RCC 7860 (cell line): ENCODE measurements at regions not wholly inside any gene's neighbourhood (a gene's known extent, or its start where the extent isn't known, plus 50 kb on each side); places are given as distances from the start of the nearest gene placed in this dataset.

ENCODE experiments used
- DNase-seq: peaks from one replicate; pipeline ENCODE4 v3.0.0-alpha.2; 2015; ENCODE audit warnings: low spot score
- FAIRE-seq: peaks from 2 replicates; lab custom pipeline; 2012; peaks lifted over from hg19 to GRCh38; lab: Jason Lieb, UNC

DNA sequence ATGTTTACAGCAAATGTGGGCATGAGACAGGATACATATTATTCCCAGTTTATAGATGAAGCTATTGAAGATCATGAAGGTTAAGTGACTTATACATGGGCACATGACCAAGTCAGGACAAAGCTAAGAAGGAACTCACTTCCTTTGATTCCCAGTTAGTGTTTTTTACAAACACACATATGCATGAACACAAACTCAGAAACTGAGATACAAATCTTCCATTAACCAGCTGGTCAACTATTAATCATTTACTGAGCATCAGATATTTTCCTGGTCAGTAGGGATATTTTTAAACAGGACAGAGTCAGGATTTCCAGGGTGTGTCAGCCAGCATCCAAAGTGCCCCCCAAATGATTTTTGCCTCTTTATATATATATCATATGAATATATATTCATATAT lies 222.2 kb downstream of the OGFRL1 start:
- FAIRE-seq (no peak), DNase-seq (no peak)

GRCh38 chr6:71512256-71512655 lies 223.6 kb downstream of the OGFRL1 start:
- no peak for DNase-seq
- no peak for FAIRE-seq

GRCh38 chr6:71513036-71513435 lies 224.4 kb downstream of the OGFRL1 start:
- no peak for FAIRE-seq

DNA sequence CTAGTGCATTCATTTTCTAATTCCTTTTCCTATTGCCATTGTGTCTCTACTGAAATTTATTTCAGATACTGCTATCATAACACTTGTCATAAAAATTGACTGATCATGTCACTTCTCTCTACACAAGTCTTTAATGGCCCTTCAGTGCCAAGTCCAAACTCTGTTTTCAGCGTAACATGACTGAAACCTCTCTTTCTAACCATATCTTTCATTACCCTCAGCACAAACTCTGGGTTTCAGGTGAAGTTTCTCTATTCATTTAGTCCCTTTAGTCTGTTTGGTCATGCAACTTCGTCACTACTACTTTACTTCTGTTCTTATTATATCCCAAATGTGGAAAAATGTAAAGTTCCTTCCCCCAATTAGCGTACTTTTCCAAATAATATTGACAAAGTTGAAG lies 234.9 kb downstream of the OGFRL1 start:
- FAIRE-seq: no peak

More at GRCh38 chr6:71513036-71513435, 224.4 kb downstream of the OGFRL1 start:
- DNase-seq: no peak

DNA sequence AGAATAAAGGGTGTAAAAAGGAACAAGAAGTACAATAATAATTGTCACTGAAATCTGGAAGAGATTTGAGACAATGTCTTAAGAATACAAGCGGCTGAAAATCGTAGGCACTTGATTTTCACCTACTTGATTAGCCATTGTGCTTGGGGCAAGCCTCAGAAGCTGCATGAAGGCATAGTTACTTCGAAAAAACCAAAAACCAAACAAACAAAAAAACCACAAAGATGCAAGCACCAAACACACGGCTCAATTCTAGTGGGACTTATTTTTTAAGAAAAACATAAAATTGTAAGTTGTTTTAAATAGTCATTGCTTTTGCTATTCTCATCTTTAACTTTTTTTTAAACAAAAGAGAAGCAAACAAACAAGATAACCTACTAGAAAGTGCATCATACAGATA lies 235.6 kb downstream of the OGFRL1 start:
- FAIRE-seq: no peak
- no peak for DNase-seq

More for the DNA sequence above, 234.9 kb downstream of the OGFRL1 start:
- no peak for DNase-seq

- DNase-seq (no peak), FAIRE-seq (no peak)
Observed at GRCh38 chr6:71527886-71528285, 239.3 kb downstream of the OGFRL1 start.

DNA sequence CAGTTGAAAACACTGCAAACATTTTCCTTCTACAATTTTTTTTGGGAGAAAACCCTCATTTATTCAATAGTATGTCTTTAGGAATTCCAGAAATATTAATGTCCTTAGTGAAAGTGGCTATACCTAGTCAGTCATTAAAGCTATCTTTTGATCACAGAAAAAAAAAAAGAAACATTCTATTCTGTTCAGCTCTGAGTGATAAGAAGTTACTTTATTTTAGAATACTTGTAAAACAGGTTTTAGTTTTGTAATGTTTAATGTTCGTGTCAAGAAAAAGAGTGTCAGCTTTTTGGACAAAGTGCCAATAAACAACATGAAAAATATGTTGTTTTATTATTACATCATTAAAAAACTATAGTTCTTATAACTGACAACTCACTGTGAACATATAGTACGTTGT lies 240.4 kb downstream of the OGFRL1 start:
- DNase-seq (no peak), FAIRE-seq (no peak)

- FAIRE-seq (no peak), DNase-seq (no peak)
Observed at GRCh38 chr6:71529769-71530168, 241.2 kb downstream of the OGFRL1 start.

DNA sequence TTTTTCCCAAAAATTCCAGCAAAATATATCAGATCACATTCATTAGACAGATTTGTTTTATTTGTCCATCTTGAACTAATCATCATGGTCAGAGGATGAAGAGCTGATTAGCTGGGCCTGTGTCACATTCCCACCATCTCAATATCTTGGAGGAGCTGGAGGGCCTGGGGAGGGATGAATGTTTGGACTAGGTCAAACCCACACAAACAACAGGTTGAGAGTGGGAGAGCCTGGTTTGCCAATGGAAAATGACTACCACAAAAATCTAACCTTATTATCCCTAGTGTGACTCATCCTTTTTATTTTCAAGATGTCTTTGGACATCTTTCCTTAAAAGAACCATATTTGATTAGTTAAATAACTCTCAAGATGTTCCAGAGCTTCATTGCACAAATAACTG lies 242.4 kb downstream of the OGFRL1 start:
- no peak for FAIRE-seq
- no peak for DNase-seq

GRCh38 chr6:71531841-71532240 lies 243.2 kb downstream of the OGFRL1 start:
- DNase-seq: no peak
- no peak for FAIRE-seq

DNA sequence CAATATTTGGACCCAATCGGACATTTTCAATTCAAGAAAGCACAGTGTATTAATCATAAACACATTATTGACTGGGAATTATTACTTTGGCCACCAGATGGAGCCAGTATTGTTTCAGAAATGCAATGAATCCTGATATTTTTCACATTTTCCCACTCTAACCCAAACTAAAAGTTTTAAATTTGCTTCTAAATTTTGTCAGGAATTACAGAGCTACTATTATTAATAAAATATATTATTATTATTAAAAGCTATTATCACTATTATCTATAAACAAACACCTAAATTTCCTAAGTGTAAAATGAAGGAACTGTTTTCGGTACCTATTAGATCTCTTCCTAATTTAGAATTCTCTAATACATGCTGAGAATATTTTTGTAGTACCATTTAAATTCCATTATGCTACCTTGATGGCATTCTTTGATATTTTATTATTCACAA lies 245.3 kb downstream of the OGFRL1 start:
- FAIRE-seq: peak; percentile 81
- peak; percentile 9 for DNase-seq

- FAIRE-seq (no peak), DNase-seq (no peak)
Observed at GRCh38 chr6:71534921-71535320, 246.3 kb downstream of the OGFRL1 start.

GRCh38 chr6:71537717-71538116 lies 249.1 kb downstream of the OGFRL1 start:
- FAIRE-seq (no peak), DNase-seq (no peak)

DNA sequence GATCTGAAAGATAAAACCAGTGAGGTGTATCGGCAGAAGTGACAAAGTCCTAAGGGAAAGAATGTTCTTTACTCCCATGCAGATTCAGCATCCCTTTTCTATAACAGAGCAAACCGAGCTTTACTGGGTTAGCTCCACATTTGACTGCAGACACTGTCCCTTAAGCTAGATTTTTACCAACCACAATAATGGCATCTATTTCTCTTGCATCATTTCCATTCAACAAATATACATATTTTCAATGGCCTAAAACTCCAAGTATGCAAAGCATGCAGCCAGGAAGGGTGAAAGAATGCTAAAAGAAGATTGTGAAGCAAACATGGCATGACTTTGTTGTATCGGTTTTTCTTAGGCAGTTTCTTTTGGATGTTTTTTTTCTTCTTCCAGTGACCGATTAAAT lies 255.4 kb downstream of the OGFRL1 start:
- peak; percentile 10 for DNase-seq
- FAIRE-seq: no peak

- FAIRE-seq (no peak), DNase-seq (no peak)
Observed at GRCh38 chr6:71544906-71545305, 256.3 kb downstream of the OGFRL1 start.

GRCh38 chr6:71545905-71546304 lies 257.3 kb downstream of the OGFRL1 start:
- FAIRE-seq (no peak), DNase-seq (no peak)

- FAIRE-seq: no peak
- no peak for DNase-seq
Observed at GRCh38 chr6:71551798-71552197, 263.2 kb downstream of the OGFRL1 start.

DNA sequence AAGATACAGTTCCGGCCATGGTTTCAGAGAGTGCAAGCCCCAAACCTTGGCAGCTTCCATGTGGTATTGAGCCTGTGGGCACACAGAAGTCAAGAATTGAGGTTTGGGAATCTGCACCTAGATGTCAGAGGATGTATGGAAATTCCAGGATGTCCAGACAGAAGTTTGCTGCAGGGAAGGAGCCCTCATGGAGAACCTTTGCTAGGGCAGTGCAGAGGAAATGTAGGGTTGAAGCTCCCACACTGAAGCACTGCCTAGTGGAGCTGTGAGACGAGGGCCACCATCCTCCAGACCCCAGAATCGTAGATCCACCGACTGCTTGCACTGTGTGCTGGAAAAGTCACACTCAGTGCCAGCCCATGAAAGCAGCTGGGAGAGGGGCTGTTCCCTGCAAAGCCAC lies 267.5 kb downstream of the OGFRL1 start:
- DNase-seq: no peak
- FAIRE-seq: no peak

GRCh38 chr6:71558974-71559373 lies 270.4 kb downstream of the OGFRL1 start:
- DNase-seq: no peak
- no peak for FAIRE-seq

- DNase-seq (no peak), FAIRE-seq (no peak)
Observed at GRCh38 chr6:71567562-71567961, 279.0 kb downstream of the OGFRL1 start.

DNA sequence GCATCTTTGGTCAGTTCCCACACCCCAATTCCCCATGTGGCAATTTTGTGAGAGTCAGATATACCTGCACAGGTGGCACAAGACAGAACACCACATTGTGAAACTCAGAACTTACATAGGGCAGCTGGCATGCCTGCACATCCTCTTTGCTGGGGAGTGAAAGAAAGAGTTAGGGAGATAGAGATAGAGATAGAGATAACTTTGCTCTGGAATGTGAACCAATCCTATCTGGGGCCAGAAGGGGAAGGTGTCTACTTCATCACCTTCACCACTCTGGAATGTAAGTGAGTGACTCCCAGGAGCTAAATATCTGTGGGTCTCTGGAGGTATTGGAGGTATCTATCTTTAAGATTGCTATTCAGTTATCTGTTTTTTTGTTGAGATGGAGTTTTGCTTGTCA lies 289.2 kb downstream of the OGFRL1 start:
- DNase-seq (no peak), FAIRE-seq (no peak)

- FAIRE-seq: peak; percentile 66
- peak; percentile 26 for DNase-seq
Observed at GRCh38 chr6:71579902-71580301, 291.3 kb downstream of the OGFRL1 start.

- no peak for DNase-seq
- FAIRE-seq: no peak
Observed at GRCh38 chr6:71582820-71583219, 294.2 kb downstream of the OGFRL1 start.
